ENCODE measurements at regions not wholly inside any gene's neighbourhood (a gene's known extent, or its start where the extent isn't known, plus 50 kb on each side); places are given as distances from the start of the nearest gene placed in this dataset.
A peak's percentile ranks its signal among the peaks of the same experiment; 100 is the strongest.
"Not testable (repeated sequence)": the region's sequence is repeated elsewhere in the genome, so short reads cannot be mapped to it uniquely, and the experiment has no call there.

GRCh38 chr3:72624656-72625055 is 223.6 kb downstream of the SHQ1 start:
- DNase-seq = no peak

GRCh38 chr3:72618739-72619138 is 229.5 kb downstream of the SHQ1 start:
- no peak for DNase-seq

- no peak for DNase-seq
Measured at GRCh38 chr3:72617424-72618024, 230.7 kb downstream of the SHQ1 start.

GRCh38 chr3:72615776-72616175 is 232.5 kb downstream of the SHQ1 start:
- no peak for DNase-seq

GRCh38 chr3:72615182-72615581 is 233.1 kb downstream of the SHQ1 start:
- no peak for DNase-seq

- no peak for DNase-seq
Measured at GRCh38 chr3:72614394-72615074, 233.7 kb downstream of the SHQ1 start.

- DNase-seq = no peak
Measured at GRCh38 chr3:72613871-72614270, 234.4 kb downstream of the SHQ1 start.

GRCh38 chr3:72609114-72609513 is 239.1 kb downstream of the SHQ1 start:
- DNase-seq = not testable (repeated sequence)

GRCh38 chr3:72606005-72606800 is 242.0 kb downstream of the SHQ1 start:
- peak; percentile 70 for DNase-seq

- no peak for DNase-seq
Measured at GRCh38 chr3:72604328-72604727, 243.9 kb downstream of the SHQ1 start.

- DNase-seq = no peak
Measured at GRCh38 chr3:72601983-72602750, 246.1 kb downstream of the SHQ1 start.

GRCh38 chr3:72601060-72601459 is 247.2 kb downstream of the SHQ1 start:
- no peak for DNase-seq

GRCh38 chr3:72597756-72598195 is 250.5 kb downstream of the SHQ1 start:
- peak; percentile 20 for DNase-seq

GRCh38 chr3:72597043-72597442 is 251.2 kb downstream of the SHQ1 start:
- DNase-seq = no peak

GRCh38 chr3:72595927-72596610 is 252.2 kb downstream of the SHQ1 start:
- DNase-seq = no peak

- DNase-seq = no peak
Measured at GRCh38 chr3:72595376-72595775, 252.9 kb downstream of the SHQ1 start.

- no peak for DNase-seq
Measured at GRCh38 chr3:72594615-72595215, 253.5 kb downstream of the SHQ1 start.

GRCh38 chr3:72593881-72594397 is 254.3 kb downstream of the SHQ1 start:
- DNase-seq = no peak

GRCh38 chr3:72591522-72592421 is 256.5 kb downstream of the SHQ1 start:
- no peak for DNase-seq

GRCh38 chr3:72590732-72591221 is 257.5 kb downstream of the SHQ1 start:
- no peak for DNase-seq

GRCh38 chr3:72587282-72587681 is 261.0 kb downstream of the SHQ1 start:
- DNase-seq = no peak
